ENCODE measurements at regions not wholly inside any gene's neighbourhood (a gene's known extent, or its start where the extent isn't known, plus 50 kb on each side); places are given as distances from the start of the nearest gene placed in this dataset.
"Not testable (repeated sequence)": the region's sequence is repeated elsewhere in the genome, so short reads cannot be mapped to it uniquely, and the experiment has no call there.

GRCh38 chr3:177640319-177640965 lies 443.2 kb upstream of the TBL1XR1 start:
- Histone ChIP-seq H3K36me3 (ENCODE audit: control insufficient read depth in 1 of 2, insufficient read depth in 2 of 2, low read length in 2 of 2) (no peaks in the 10 kb centered on the region), H3K9me3 (ENCODE audit: control insufficient read depth in 1 of 2, low read length in 2 of 2) (peaks cover 0 to 4% of the 10 kb centered on the region in 2 donors), H3K4me1 (ENCODE audit: control insufficient read depth in 1 of 2, insufficient read depth in 2 of 2, low read length in 2 of 2) (no peaks in the 10 kb centered on the region), H3K27me3 (ENCODE audit: low read depth, low read length) (no peaks in the 10 kb centered on the region), H3K27ac (ENCODE audit: low read length) (no peak overlapping the region), H3K4me3 (ENCODE audit: low read depth in 1 of 2, low read length in 2 of 2) (no peak overlapping the region)

- Histone ChIP-seq H3K9me3 (ENCODE audit: control insufficient read depth in 1 of 2, low read length in 2 of 2) (peaks cover 0 to 2% of the 10 kb centered on the region in 2 donors), H3K27ac (ENCODE audit: low read length) (no peak overlapping the region), H3K36me3 (ENCODE audit: control insufficient read depth in 1 of 2, insufficient read depth in 2 of 2, low read length in 2 of 2) (no peaks in the 10 kb centered on the region), H3K4me3 (ENCODE audit: low read depth in 1 of 2, low read length in 2 of 2) (no peak overlapping the region), H3K4me1 (ENCODE audit: control insufficient read depth in 1 of 2, insufficient read depth in 2 of 2, low read length in 2 of 2) (no peaks in the 10 kb centered on the region), H3K27me3 (ENCODE audit: low read depth, low read length) (no peaks in the 10 kb centered on the region)
Observed at GRCh38 chr3:177641206-177641605, 443.9 kb upstream of the TBL1XR1 start.

GRCh38 chr3:177642042-177642803 lies 444.9 kb upstream of the TBL1XR1 start:
- Histone ChIP-seq H3K4me1 (ENCODE audit: control insufficient read depth in 1 of 2, insufficient read depth in 2 of 2, low read length in 2 of 2) (no peaks in the 10 kb centered on the region), H3K36me3 (ENCODE audit: control insufficient read depth in 1 of 2, insufficient read depth in 2 of 2, low read length in 2 of 2) (no peaks in the 10 kb centered on the region), H3K4me3 (ENCODE audit: low read depth in 1 of 2, low read length in 2 of 2) (no peak overlapping the region), H3K27ac (ENCODE audit: low read length) (no peak overlapping the region), H3K9me3 (ENCODE audit: control insufficient read depth in 1 of 2, low read length in 2 of 2) (no peaks in the 10 kb centered on the region), H3K27me3 (ENCODE audit: low read depth, low read length) (no peaks in the 10 kb centered on the region)

DNA sequence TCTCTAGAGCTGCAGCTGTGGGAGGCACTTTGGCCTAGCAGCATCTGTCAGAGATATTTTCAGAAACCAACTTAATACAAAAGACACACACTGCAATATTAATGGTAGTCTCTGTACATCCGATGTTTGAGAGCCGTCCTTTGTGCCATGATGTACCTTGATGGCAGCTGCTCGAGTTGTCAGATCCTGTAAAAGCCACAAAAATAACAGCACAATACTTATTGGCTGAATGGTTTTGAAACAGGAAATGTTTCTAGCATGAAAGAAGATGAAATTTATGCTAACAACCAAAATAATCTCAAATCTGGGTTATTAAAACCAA lies 445.5 kb upstream of the TBL1XR1 start:
- Histone ChIP-seq H3K9me3 (ENCODE audit: control insufficient read depth in 1 of 2, low read length in 2 of 2) (no peaks in the 10 kb centered on the region), H3K36me3 (ENCODE audit: control insufficient read depth in 1 of 2, insufficient read depth in 2 of 2, low read length in 2 of 2) (no peaks in the 10 kb centered on the region), H3K27ac (ENCODE audit: low read length) (no peak overlapping the region), H3K4me1 (ENCODE audit: control insufficient read depth in 1 of 2, insufficient read depth in 2 of 2, low read length in 2 of 2) (no peaks in the 10 kb centered on the region), H3K4me3 (ENCODE audit: low read depth in 1 of 2, low read length in 2 of 2) (no peak overlapping the region), H3K27me3 (ENCODE audit: low read depth, low read length) (no peaks in the 10 kb centered on the region)

DNA sequence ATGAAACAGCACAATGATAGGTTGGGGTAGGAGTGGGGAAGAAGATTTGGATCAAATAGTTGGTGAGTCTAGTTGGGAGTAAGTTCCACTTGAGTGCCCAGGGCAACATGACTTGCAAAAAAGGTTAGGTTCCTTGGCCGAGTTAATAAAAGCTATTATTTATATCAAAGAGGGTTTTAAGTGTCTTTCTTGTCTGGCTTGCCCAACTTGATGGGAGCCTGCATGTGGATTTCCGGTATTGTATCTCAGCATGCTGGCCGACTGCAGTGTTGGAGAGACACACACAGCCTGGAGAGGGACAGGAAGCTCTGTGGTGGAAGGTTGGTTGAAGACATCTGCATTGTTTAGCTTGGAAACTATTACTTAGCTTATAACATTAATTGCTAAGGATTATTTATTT lies 449.5 kb upstream of the TBL1XR1 start:
- Histone ChIP-seq H3K4me1 (ENCODE audit: control insufficient read depth in 1 of 2, insufficient read depth in 2 of 2, low read length in 2 of 2) (no peaks in the 10 kb centered on the region), H3K4me3 (ENCODE audit: low read depth in 1 of 2, low read length in 2 of 2) (no peak overlapping the region), H3K36me3 (ENCODE audit: control insufficient read depth in 1 of 2, insufficient read depth in 2 of 2, low read length in 2 of 2) (no peaks in the 10 kb centered on the region), H3K27me3 (ENCODE audit: low read depth, low read length) (no peaks in the 10 kb centered on the region), H3K9me3 (ENCODE audit: control insufficient read depth in 1 of 2, low read length in 2 of 2) (no peaks in the 10 kb centered on the region), H3K27ac (ENCODE audit: low read length) (no peak overlapping the region)

- H3K4me1 ChIP-seq (ENCODE audit: control insufficient read depth in 1 of 2, insufficient read depth in 2 of 2, low read length in 2 of 2) = no peaks in the 10 kb centered on the region
- no peaks in the 10 kb centered on the region for H3K9me3 ChIP-seq (ENCODE audit: control insufficient read depth in 1 of 2, low read length in 2 of 2)
- no peak overlapping the region for H3K27ac ChIP-seq (ENCODE audit: low read length)
- H3K36me3 ChIP-seq (ENCODE audit: control insufficient read depth in 1 of 2, insufficient read depth in 2 of 2, low read length in 2 of 2) = no peaks in the 10 kb centered on the region
- H3K27me3 ChIP-seq (ENCODE audit: low read depth, low read length) = no peaks in the 10 kb centered on the region
- no peak overlapping the region for H3K4me3 ChIP-seq (ENCODE audit: low read depth in 1 of 2, low read length in 2 of 2)
Observed at GRCh38 chr3:177647341-177647740, 450.1 kb upstream of the TBL1XR1 start.

GRCh38 chr3:177647876-177648275 lies 450.6 kb upstream of the TBL1XR1 start:
- Histone ChIP-seq H3K27ac (ENCODE audit: low read length) (no peak overlapping the region), H3K4me3 (ENCODE audit: low read depth in 1 of 2, low read length in 2 of 2) (no peak overlapping the region), H3K9me3 (ENCODE audit: control insufficient read depth in 1 of 2, low read length in 2 of 2) (no peaks in the 10 kb centered on the region), H3K36me3 (ENCODE audit: control insufficient read depth in 1 of 2, insufficient read depth in 2 of 2, low read length in 2 of 2) (no peaks in the 10 kb centered on the region), H3K27me3 (ENCODE audit: low read depth, low read length) (no peaks in the 10 kb centered on the region), H3K4me1 (ENCODE audit: control insufficient read depth in 1 of 2, insufficient read depth in 2 of 2, low read length in 2 of 2) (peaks cover 0 to 5% of the 10 kb centered on the region in 2 donors)

- Histone ChIP-seq H3K27ac (ENCODE audit: low read length) (no peak overlapping the region), H3K27me3 (ENCODE audit: low read depth, low read length) (no peaks in the 10 kb centered on the region), H3K4me3 (ENCODE audit: low read depth in 1 of 2, low read length in 2 of 2) (no peak overlapping the region), H3K36me3 (ENCODE audit: control insufficient read depth in 1 of 2, insufficient read depth in 2 of 2, low read length in 2 of 2) (no peaks in the 10 kb centered on the region), H3K4me1 (ENCODE audit: control insufficient read depth in 1 of 2, insufficient read depth in 2 of 2, low read length in 2 of 2) (peaks cover 0 to 12% of the 10 kb centered on the region in 2 donors), H3K9me3 (ENCODE audit: control insufficient read depth in 1 of 2, low read length in 2 of 2) (no peaks in the 10 kb centered on the region)
Observed at GRCh38 chr3:177652556-177653291, 455.4 kb upstream of the TBL1XR1 start.

GRCh38 chr3:177657243-177657642 lies 460.0 kb upstream of the TBL1XR1 start:
- H3K4me3 ChIP-seq (ENCODE audit: low read depth in 1 of 2, low read length in 2 of 2) = no peak overlapping the region
- H3K4me1 ChIP-seq (ENCODE audit: control insufficient read depth in 1 of 2, insufficient read depth in 2 of 2, low read length in 2 of 2) = peaks cover 0 to 12% of the 10 kb centered on the region in 2 donors
- H3K27me3 ChIP-seq (ENCODE audit: low read depth, low read length) = no peaks in the 10 kb centered on the region
- H3K27ac ChIP-seq (ENCODE audit: low read length) = no peak overlapping the region
- no peaks in the 10 kb centered on the region for H3K9me3 ChIP-seq (ENCODE audit: control insufficient read depth in 1 of 2, low read length in 2 of 2)
- H3K36me3 ChIP-seq (ENCODE audit: control insufficient read depth in 1 of 2, insufficient read depth in 2 of 2, low read length in 2 of 2) = no peaks in the 10 kb centered on the region

DNA sequence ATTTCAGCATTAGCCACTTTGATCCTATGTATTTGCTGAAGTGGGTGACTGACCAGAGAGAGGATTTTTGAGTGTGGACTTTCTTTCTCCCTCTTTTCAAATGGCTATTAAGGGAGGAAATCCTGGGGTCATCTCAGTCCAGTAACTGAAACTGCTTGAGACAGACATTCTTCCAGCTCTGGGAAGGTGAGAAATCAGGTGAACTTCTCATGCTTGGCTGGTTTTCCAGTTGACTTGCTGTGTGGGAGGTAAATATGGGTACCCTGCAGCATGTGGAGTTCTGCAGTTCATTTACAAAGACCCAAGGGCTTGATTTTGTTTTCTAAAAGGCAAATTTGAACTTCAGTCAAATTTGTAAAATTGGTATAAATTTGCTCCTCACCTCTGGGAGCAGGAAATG lies 461.1 kb upstream of the TBL1XR1 start:
- Histone ChIP-seq H3K4me1 (ENCODE audit: control insufficient read depth in 1 of 2, insufficient read depth in 2 of 2, low read length in 2 of 2) (peaks cover 0 to 4% of the 10 kb centered on the region in 2 donors), H3K9me3 (ENCODE audit: control insufficient read depth in 1 of 2, low read length in 2 of 2) (no peaks in the 10 kb centered on the region), H3K36me3 (ENCODE audit: control insufficient read depth in 1 of 2, insufficient read depth in 2 of 2, low read length in 2 of 2) (no peaks in the 10 kb centered on the region), H3K27ac (ENCODE audit: low read length) (no peak overlapping the region), H3K27me3 (ENCODE audit: low read depth, low read length) (no peaks in the 10 kb centered on the region), H3K4me3 (ENCODE audit: low read depth in 1 of 2, low read length in 2 of 2) (no peak overlapping the region)

DNA sequence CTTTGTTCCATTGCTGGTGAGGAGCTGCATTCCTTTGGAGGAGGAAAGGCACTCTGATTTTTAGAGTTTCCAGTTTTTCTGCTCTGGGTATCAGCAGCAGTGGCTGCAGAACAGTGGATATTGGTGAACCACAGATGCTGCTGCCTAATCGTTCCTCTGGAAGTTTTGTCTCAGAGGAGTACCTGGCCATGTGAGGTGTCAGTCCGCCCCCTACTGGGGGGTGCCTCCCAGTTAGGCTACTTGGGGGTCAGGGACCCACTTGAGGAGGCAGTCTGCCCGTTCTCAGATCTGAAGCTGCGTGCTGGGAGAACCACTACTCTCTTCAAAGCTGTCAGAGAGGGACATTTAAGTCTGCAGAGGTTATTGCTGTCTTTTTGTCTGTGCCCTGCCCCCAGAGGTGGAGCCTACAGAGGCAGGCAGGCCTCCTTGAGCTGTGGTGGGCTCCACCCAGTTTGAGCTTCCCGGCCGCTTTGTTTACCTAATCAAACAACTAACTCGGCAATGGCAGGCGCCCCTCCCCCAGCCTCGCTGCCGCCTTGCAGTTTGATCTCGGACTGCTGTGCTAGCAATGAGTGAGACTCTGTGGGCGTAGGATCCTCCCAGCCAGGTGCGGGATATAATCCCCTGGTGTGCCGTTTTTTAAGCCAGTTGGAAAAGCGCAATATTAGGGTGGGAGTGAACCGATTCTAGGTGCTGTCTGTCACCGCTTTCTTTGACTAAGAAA lies 467.3 kb upstream of the TBL1XR1 start:
- H3K4me3 ChIP-seq (ENCODE audit: low read depth in 1 of 2, low read length in 2 of 2); H3K27ac ChIP-seq (ENCODE audit: low read length); H3K4me1 ChIP-seq (ENCODE audit: control insufficient read depth in 1 of 2, insufficient read depth in 2 of 2, low read length in 2 of 2); H3K36me3 ChIP-seq (ENCODE audit: control insufficient read depth in 1 of 2, insufficient read depth in 2 of 2, low read length in 2 of 2); H3K9me3 ChIP-seq (ENCODE audit: control insufficient read depth in 1 of 2, low read length in 2 of 2); H3K27me3 ChIP-seq (ENCODE audit: low read depth, low read length): not testable (repeated sequence)

Measured in muscle layer of duodenum (tissue), 2 donors.